ENCODE measurements at regions not wholly inside any gene's neighbourhood (a gene's known extent, or its start where the extent isn't known, plus 50 kb on each side); places are given as distances from the start of the nearest gene placed in this dataset.

- TF ChIP-seq TEAD4 (IDR thresholded peaks at IDR 0.05) (no peak), EP300 (IDR thresholded peaks at IDR 0.05; ENCODE audit: borderline replicate concordance) (no peak), ZBTB7A (IDR thresholded peaks at IDR 0.05; ENCODE audit: low read depth) (no peak), NFIC (IDR thresholded peaks at IDR 0.05) (no peak), EGR1 (IDR thresholded peaks at IDR 0.05) (no peak), RAD21 (IDR thresholded peaks at IDR 0.05; ENCODE audit: low read depth) (no peak), TAF1 (IDR thresholded peaks at IDR 0.05; ENCODE audit: low read depth) (no peak)
These were observed 187.9 kb upstream of the LYSMD4 start for GRCh38 chr15:99921101-99921500.

DNA sequence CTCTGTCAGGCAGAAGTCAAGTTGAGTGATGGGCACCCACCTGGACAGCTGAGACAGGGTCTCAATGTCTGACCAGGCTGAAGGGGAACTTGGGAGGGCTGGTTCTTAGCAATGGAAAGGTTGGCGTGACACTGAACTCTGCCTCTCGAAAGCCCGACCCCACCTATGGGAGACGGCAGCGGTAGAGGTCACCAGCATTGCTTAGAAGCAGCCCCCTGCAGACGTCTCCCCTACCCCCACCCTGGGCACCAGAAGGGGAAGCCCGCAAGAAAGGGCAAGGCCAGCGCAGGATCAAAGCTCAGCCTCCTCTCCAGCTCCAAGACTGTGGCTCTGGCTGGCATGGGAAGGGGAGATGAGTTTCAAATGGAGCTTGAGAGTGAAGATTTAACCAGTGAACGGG, 184.8 kb upstream of the LYSMD4 start:
- TF ChIP-seq EP300 (IDR thresholded peaks at IDR 0.05; ENCODE audit: borderline replicate concordance) (no peak), TEAD4 (IDR thresholded peaks at IDR 0.05) (no peak), CREB1 (IDR thresholded peaks at IDR 0.05; ENCODE audit: low read depth) (no peak), CEBPB (IDR thresholded peaks at IDR 0.05) (no peak), MAX (IDR thresholded peaks at IDR 0.05) (no peak), TCF12 (IDR thresholded peaks at IDR 0.05; ENCODE audit: low read depth) (no peak)

GRCh38 chr15:99917252-99917651, 184.0 kb upstream of the LYSMD4 start:
- no peak for TF ChIP-seq TAF1 (IDR thresholded peaks at IDR 0.05; ENCODE audit: low read depth)
- TF ChIP-seq EP300 (IDR thresholded peaks at IDR 0.05; ENCODE audit: borderline replicate concordance): no peak
- no peak for TF ChIP-seq RAD21 (IDR thresholded peaks at IDR 0.05; ENCODE audit: low read depth)
- TF ChIP-seq TCF12 (IDR thresholded peaks at IDR 0.05; ENCODE audit: low read depth): no peak
- TF ChIP-seq YY1 (IDR thresholded peaks at IDR 0.05; ENCODE audit: low read depth): no peak
- TF ChIP-seq EGR1 (IDR thresholded peaks at IDR 0.05): no peak
- TF ChIP-seq CREB1 (IDR thresholded peaks at IDR 0.05; ENCODE audit: low read depth): no peak
- TF ChIP-seq CEBPB (IDR thresholded peaks at IDR 0.05): no peak

- TF ChIP-seq FOXM1 (IDR thresholded peaks at IDR 0.05; ENCODE audit: borderline replicate concordance, low read depth): no peak
- TF ChIP-seq, protein P1, sequence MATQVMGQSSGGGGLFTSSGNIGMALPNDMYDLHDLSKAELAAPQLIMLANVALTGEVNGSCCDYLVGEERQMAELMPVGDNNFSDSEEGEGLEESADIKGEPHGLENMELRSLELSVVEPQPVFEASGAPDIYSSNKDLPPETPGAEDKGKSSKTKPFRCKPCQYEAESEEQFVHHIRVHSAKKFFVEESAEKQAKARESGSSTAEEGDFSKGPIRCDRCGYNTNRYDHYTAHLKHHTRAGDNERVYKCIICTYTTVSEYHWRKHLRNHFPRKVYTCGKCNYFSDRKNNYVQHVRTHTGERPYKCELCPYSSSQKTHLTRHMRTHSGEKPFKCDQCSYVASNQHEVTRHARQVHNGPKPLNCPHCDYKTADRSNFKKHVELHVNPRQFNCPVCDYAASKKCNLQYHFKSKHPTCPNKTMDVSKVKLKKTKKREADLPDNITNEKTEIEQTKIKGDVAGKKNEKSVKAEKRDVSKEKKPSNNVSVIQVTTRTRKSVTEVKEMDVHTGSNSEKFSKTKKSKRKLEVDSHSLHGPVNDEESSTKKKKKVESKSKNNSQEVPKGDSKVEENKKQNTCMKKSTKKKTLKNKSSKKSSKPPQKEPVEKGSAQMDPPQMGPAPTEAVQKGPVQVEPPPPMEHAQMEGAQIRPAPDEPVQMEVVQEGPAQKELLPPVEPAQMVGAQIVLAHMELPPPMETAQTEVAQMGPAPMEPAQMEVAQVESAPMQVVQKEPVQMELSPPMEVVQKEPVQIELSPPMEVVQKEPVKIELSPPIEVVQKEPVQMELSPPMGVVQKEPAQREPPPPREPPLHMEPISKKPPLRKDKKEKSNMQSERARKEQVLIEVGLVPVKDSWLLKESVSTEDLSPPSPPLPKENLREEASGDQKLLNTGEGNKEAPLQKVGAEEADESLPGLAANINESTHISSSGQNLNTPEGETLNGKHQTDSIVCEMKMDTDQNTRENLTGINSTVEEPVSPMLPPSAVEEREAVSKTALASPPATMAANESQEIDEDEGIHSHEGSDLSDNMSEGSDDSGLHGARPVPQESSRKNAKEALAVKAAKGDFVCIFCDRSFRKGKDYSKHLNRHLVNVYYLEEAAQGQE (IDR thresholded peaks at IDR 0.05; ENCODE audit: low read depth): no peak
- TF ChIP-seq TAF1 (IDR thresholded peaks at IDR 0.05; ENCODE audit: low read depth): no peak
- TF ChIP-seq TCF12 (IDR thresholded peaks at IDR 0.05; ENCODE audit: low read depth): no peak
- TF ChIP-seq NFIC (IDR thresholded peaks at IDR 0.05): no peak
- TF ChIP-seq MAX (IDR thresholded peaks at IDR 0.05): no peak
- no peak for TF ChIP-seq YY1 (IDR thresholded peaks at IDR 0.05; ENCODE audit: low read depth)
- TF ChIP-seq TEAD4 (IDR thresholded peaks at IDR 0.05): no peak
- TF ChIP-seq, protein P2, sequence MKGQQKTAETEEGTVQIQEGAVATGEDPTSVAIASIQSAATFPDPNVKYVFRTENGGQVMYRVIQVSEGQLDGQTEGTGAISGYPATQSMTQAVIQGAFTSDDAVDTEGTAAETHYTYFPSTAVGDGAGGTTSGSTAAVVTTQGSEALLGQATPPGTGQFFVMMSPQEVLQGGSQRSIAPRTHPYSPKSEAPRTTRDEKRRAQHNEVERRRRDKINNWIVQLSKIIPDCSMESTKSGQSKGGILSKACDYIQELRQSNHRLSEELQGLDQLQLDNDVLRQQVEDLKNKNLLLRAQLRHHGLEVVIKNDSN (IDR thresholded peaks at IDR 0.05): no peak
These were observed 183.5 kb upstream of the LYSMD4 start for GRCh38 chr15:99916668-99917223.

GRCh38 chr15:99914723-99915122, 181.5 kb upstream of the LYSMD4 start:
- TF ChIP-seq TCF12 (IDR thresholded peaks at IDR 0.05; ENCODE audit: low read depth) (no peak), MAX (IDR thresholded peaks at IDR 0.05) (no peak), ZBTB7A (IDR thresholded peaks at IDR 0.05; ENCODE audit: low read depth) (no peak), TAF1 (IDR thresholded peaks at IDR 0.05; ENCODE audit: low read depth) (no peak), EGR1 (IDR thresholded peaks at IDR 0.05) (no peak), CREB1 (IDR thresholded peaks at IDR 0.05; ENCODE audit: low read depth) (no peak), NFIC (IDR thresholded peaks at IDR 0.05) (no peak), FOXM1 (IDR thresholded peaks at IDR 0.05; ENCODE audit: borderline replicate concordance, low read depth) (no peak), TEAD4 (IDR thresholded peaks at IDR 0.05) (no peak), EP300 (IDR thresholded peaks at IDR 0.05; ENCODE audit: borderline replicate concordance) (no peak), YY1 (IDR thresholded peaks at IDR 0.05; ENCODE audit: low read depth) (no peak), CEBPB (IDR thresholded peaks at IDR 0.05) (no peak), RAD21 (IDR thresholded peaks at IDR 0.05; ENCODE audit: low read depth) (no peak)
- TF ChIP-seq, protein P1 (IDR thresholded peaks at IDR 0.05; ENCODE audit: low read depth): no peak
- TF ChIP-seq, protein P2 (IDR thresholded peaks at IDR 0.05): no peak

GRCh38 chr15:99911816-99912215, 178.6 kb upstream of the LYSMD4 start:
- no peak for TF ChIP-seq MAX (IDR thresholded peaks at IDR 0.05)
- TF ChIP-seq EP300 (IDR thresholded peaks at IDR 0.05; ENCODE audit: borderline replicate concordance): no peak
- TF ChIP-seq CEBPB (IDR thresholded peaks at IDR 0.05): no peak
- TF ChIP-seq ZBTB7A (IDR thresholded peaks at IDR 0.05; ENCODE audit: low read depth): no peak
- no peak for TF ChIP-seq TCF12 (IDR thresholded peaks at IDR 0.05; ENCODE audit: low read depth)
- TF ChIP-seq NFIC (IDR thresholded peaks at IDR 0.05): no peak
- no peak for TF ChIP-seq CREB1 (IDR thresholded peaks at IDR 0.05; ENCODE audit: low read depth)
- no peak for TF ChIP-seq TEAD4 (IDR thresholded peaks at IDR 0.05)
- TF ChIP-seq EGR1 (IDR thresholded peaks at IDR 0.05): no peak
- TF ChIP-seq, protein P2 (IDR thresholded peaks at IDR 0.05): no peak
- TF ChIP-seq TAF1 (IDR thresholded peaks at IDR 0.05; ENCODE audit: low read depth): no peak
- TF ChIP-seq FOXM1 (IDR thresholded peaks at IDR 0.05; ENCODE audit: borderline replicate concordance, low read depth): no peak
- TF ChIP-seq, protein P1 (IDR thresholded peaks at IDR 0.05; ENCODE audit: low read depth): no peak
- TF ChIP-seq YY1 (IDR thresholded peaks at IDR 0.05; ENCODE audit: low read depth): no peak
- TF ChIP-seq RAD21 (IDR thresholded peaks at IDR 0.05; ENCODE audit: low read depth): no peak
